ENCODE measurements at regions not wholly inside any gene's neighbourhood (a gene's known extent, or its start where the extent isn't known, plus 50 kb on each side); places are given as distances from the start of the nearest gene placed in this dataset.

DNA sequence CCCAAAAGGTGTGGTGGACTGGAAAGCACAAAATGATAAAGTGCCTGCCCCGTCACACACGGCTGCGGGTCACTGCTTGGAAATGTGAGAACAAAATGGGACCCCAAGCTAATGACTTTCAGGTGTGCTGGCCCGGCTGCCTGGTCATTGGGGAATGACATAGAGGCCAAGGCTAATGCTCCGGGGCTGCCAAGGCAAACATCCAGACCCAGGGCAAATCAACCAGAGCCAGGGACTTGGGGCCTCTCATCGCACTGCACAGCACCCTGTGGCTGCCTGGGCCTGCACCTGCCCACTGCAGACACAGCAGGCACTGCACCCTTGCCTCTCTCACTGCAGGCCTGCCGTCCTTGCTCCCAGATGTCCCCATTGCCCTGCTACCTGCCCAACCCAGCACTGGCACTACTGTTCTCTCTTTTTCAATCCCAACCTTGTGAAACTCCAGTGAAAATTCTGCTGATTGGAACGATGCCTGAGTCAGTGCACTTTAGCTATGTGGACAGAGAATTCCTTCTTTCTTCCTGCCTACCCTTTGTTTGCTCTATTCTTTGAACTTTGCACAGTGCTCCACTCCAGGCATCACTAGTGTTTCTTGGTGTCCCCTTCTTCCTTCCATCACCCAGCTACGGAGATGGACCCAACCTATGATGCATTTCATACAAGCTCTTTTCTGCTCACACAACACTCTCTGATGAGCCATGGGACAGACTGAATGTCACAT, 849.5 kb downstream of the MAFB start:
- Histone ChIP-seq H3K9me3 (ENCODE audit: control insufficient read depth in 2 of 2, low read length in 2 of 2) (no peaks in the 10 kb centered on the region), H3K27ac (ENCODE audit: insufficient read depth, low read length, poor library complexity, severe bottlenecking) (no peak overlapping the region), H3K4me1 (ENCODE audit: control insufficient read depth, insufficient read depth, low read length, poor library complexity, severe bottlenecking) (no peaks in the 10 kb centered on the region), H3K27me3 (ENCODE audit: control insufficient read depth, insufficient read depth, low read length) (no peaks in the 10 kb centered on the region), H3K36me3 (ENCODE audit: control insufficient read depth, insufficient read depth, low read length) (no peaks in the 10 kb centered on the region), H3K4me3 (ENCODE audit: low read depth, low read length) (no peak overlapping the region)
- no peak overlapping the region for H3K4me3 Mint-ChIP-seq
- peaks cover 0 to 4% (median 0%) of the 10 kb centered on the region in 7 donors for H3K9me3 Mint-ChIP-seq
- no peak overlapping the region for H3K27ac Mint-ChIP-seq
- ATAC-seq (ENCODE audit: low read depth in 2 of 2), result no peak
- no peaks in the 10 kb centered on the region for H3K36me3 Mint-ChIP-seq
- H3K27me3 Mint-ChIP-seq, result peaks cover under 1% of the 10 kb centered on the region
- no peaks in the 10 kb centered on the region for H3K4me1 Mint-ChIP-seq
- no peak for DNase-seq

DNA sequence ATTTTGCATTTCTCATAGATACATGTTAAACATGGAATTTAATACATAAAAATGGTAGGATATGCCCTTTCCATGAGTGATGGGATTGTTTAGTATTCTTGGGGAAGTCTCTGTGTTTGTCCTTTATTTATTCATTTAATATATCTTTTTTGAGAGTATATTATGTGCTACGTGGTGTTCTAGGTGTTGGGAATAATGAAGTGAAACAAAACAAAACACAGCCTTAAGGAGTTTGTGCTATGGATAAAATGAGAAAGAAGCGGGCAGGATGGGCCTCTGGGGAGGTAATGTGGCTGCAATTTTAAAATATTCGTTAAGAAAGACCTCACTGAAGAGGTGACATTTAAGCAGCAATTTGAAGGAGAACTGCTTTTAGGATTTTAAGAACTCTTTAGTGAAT, 851.5 kb downstream of the MAFB start:
- Histone ChIP-seq H3K4me3 (ENCODE audit: low read depth, low read length) (no peak overlapping the region), H3K9me3 (ENCODE audit: control insufficient read depth in 2 of 2, low read length in 2 of 2) (no peaks in the 10 kb centered on the region), H3K27me3 (ENCODE audit: control insufficient read depth, insufficient read depth, low read length) (no peaks in the 10 kb centered on the region), H3K27ac (ENCODE audit: insufficient read depth, low read length, poor library complexity, severe bottlenecking) (no peak overlapping the region), H3K4me1 (ENCODE audit: control insufficient read depth, insufficient read depth, low read length, poor library complexity, severe bottlenecking) (no peaks in the 10 kb centered on the region), H3K36me3 (ENCODE audit: control insufficient read depth, insufficient read depth, low read length) (no peaks in the 10 kb centered on the region)
- DNase-seq (no peak), ATAC-seq (ENCODE audit: low read depth in 2 of 2) (no peak)
- peaks cover 0 to 4% (median 0%) of the 10 kb centered on the region in 7 donors for H3K9me3 Mint-ChIP-seq
- no peak overlapping the region for H3K27ac Mint-ChIP-seq
- H3K27me3 Mint-ChIP-seq, result peaks cover 6% of the 10 kb centered on the region
- no peaks in the 10 kb centered on the region for H3K36me3 Mint-ChIP-seq
- no peak overlapping the region for H3K4me3 Mint-ChIP-seq
- no peaks in the 10 kb centered on the region for H3K4me1 Mint-ChIP-seq

DNA sequence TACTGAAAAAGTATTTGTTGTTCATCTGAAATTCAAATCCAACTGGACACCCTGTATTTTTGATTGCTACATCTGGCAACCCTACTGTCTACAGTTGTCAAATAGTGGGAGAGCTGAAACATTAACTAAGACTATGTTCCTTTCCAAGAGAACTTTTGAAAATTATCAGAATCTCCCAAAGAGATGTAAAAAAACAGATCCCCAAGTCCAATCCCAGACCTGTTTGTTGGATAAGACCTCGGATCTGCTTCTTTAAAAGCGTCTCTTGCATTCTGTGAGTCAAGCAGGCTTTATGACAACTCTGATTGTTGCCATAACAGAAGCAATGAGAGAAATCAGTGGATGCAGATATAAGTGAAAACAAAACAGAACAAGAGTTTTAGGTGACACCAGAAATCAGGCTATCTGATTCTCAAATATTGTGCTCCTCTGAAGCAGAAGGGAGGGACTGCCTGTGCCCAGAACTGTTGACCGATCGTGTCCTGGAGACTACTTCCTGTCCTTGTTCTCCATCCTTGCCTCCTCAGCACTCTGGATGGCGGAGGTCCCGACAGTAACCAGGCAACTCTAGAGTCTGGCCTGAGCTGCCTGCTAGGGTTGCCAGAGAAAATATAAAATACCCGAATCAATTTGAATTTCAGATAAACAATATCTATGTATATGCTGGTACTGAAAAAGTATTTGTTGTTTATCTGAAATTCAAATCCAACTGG, 853.8 kb downstream of the MAFB start:
- DNase-seq (no peak), ATAC-seq (ENCODE audit: low read depth in 2 of 2) (no peak)
- no peaks in the 10 kb centered on the region for H3K27me3 ChIP-seq (ENCODE audit: control insufficient read depth, insufficient read depth, low read length)
- H3K27me3 Mint-ChIP-seq, result peaks cover 6% of the 10 kb centered on the region
- no peaks in the 10 kb centered on the region for H3K4me1 ChIP-seq (ENCODE audit: control insufficient read depth, insufficient read depth, low read length, poor library complexity, severe bottlenecking)
- no peaks in the 10 kb centered on the region for H3K4me1 Mint-ChIP-seq
- H3K9me3 Mint-ChIP-seq, result peaks cover 0 to 4% (median 0%) of the 10 kb centered on the region in 7 donors
- no peaks in the 10 kb centered on the region for H3K9me3 ChIP-seq (ENCODE audit: control insufficient read depth in 2 of 2, low read length in 2 of 2)
- H3K36me3 ChIP-seq (ENCODE audit: control insufficient read depth, insufficient read depth, low read length), result no peaks in the 10 kb centered on the region
- H3K27ac ChIP-seq (ENCODE audit: insufficient read depth, low read length, poor library complexity, severe bottlenecking), result no peak overlapping the region
- no peak overlapping the region for H3K27ac Mint-ChIP-seq
- H3K4me3 Mint-ChIP-seq, result no peak overlapping the region
- no peak overlapping the region for H3K4me3 ChIP-seq (ENCODE audit: low read depth, low read length)
- no peaks in the 10 kb centered on the region for H3K36me3 Mint-ChIP-seq

DNA sequence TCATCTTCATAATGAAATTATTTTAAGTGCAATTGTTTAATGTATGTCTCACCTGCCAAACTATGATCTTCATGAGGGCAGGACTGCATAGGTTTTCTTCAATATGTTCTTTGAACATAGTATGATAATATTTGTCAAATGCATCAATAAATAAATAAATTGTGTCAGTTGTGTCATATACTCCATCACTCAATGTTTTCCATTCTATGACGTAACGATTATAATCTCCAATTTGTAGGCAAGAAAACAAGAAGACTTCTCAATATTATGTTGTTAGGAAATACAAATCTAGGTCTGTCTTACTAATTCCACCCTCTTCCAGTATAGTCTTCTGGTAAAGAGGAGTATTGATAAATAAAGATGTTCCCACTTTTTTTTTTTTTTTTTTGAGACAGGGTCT, 858.1 kb downstream of the MAFB start:
- Mint-ChIP-seq H3K4me3 (no peak overlapping the region), H3K36me3 (no peaks in the 10 kb centered on the region), H3K27me3 (peaks cover 6% of the 10 kb centered on the region), H3K9me3 (peaks cover 0 to 3% (median 0%) of the 10 kb centered on the region in 7 donors), H3K27ac (no peak overlapping the region), H3K4me1 (no peaks in the 10 kb centered on the region)
- no peaks in the 10 kb centered on the region for H3K36me3 ChIP-seq (ENCODE audit: control insufficient read depth, insufficient read depth, low read length)
- no peaks in the 10 kb centered on the region for H3K4me1 ChIP-seq (ENCODE audit: control insufficient read depth, insufficient read depth, low read length, poor library complexity, severe bottlenecking)
- no peak for ATAC-seq (ENCODE audit: low read depth in 2 of 2)
- H3K27me3 ChIP-seq (ENCODE audit: control insufficient read depth, insufficient read depth, low read length), result no peaks in the 10 kb centered on the region
- no peaks in the 10 kb centered on the region for H3K9me3 ChIP-seq (ENCODE audit: control insufficient read depth in 2 of 2, low read length in 2 of 2)
- no peak overlapping the region for H3K27ac ChIP-seq (ENCODE audit: insufficient read depth, low read length, poor library complexity, severe bottlenecking)
- no peak for DNase-seq
- H3K4me3 ChIP-seq (ENCODE audit: low read depth, low read length), result no peak overlapping the region

DNA sequence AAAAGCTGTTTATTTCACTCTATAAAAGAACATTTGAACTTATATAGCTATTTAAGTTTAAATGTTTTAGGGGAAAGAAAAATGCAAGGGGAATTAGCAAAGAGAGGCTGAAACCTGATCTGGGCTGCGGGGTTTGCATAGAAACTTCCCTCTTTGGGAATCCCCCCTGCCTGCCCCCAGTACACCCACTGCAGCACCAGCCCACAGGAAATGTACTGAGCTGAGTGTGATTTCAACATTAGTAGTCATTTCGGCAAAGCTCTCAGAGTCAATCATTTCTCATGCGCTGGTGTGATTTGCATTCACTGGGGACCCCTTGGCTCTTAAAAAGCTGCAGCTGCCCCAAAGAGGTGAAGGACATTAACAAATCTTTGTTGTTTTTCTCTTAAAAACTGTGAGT, 859.4 kb downstream of the MAFB start:
- Histone ChIP-seq H3K9me3 (ENCODE audit: control insufficient read depth in 2 of 2, low read length in 2 of 2) (no peaks in the 10 kb centered on the region), H3K4me3 (ENCODE audit: low read depth, low read length) (no peak overlapping the region), H3K4me1 (ENCODE audit: control insufficient read depth, insufficient read depth, low read length, poor library complexity, severe bottlenecking) (no peaks in the 10 kb centered on the region), H3K27ac (ENCODE audit: insufficient read depth, low read length, poor library complexity, severe bottlenecking) (no peak overlapping the region), H3K36me3 (ENCODE audit: control insufficient read depth, insufficient read depth, low read length) (no peaks in the 10 kb centered on the region), H3K27me3 (ENCODE audit: control insufficient read depth, insufficient read depth, low read length) (no peaks in the 10 kb centered on the region)
- Mint-ChIP-seq H3K27me3 (peaks cover 6% of the 10 kb centered on the region), H3K4me1 (no peaks in the 10 kb centered on the region), H3K36me3 (no peaks in the 10 kb centered on the region), H3K27ac (no peak overlapping the region), H3K4me3 (no peak overlapping the region), H3K9me3 (peaks cover 0 to 3% (median 0%) of the 10 kb centered on the region in 7 donors)
- no peak for DNase-seq
- no peak for ATAC-seq (ENCODE audit: low read depth in 2 of 2)

DNA sequence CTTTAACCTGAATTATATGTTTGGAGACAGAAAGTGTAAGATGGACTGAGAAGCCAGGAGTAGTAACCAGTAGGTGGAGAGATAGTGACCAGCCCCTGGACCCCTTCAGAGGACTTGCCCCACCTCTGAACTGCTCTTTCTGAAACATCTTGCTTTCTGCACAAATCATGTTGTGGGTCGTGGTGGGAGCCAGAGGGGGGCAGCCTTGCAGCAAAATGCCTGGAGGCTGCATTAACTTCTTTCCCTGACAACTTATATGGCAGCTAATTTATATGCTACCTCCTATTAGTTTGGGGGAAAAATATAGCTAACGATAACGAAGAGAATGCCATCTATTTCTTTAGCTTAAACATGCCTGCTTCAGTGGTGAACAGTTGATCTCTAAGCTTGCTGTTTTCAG, 859.8 kb downstream of the MAFB start:
- Mint-ChIP-seq H3K9me3 (peaks cover 0 to 3% (median 0%) of the 10 kb centered on the region in 7 donors), H3K27me3 (peaks cover 3% of the 10 kb centered on the region), H3K27ac (no peak overlapping the region), H3K4me1 (no peaks in the 10 kb centered on the region), H3K36me3 (no peaks in the 10 kb centered on the region), H3K4me3 (no peak overlapping the region)
- H3K4me1 ChIP-seq (ENCODE audit: control insufficient read depth, insufficient read depth, low read length, poor library complexity, severe bottlenecking), result no peaks in the 10 kb centered on the region
- ATAC-seq (ENCODE audit: low read depth in 2 of 2) (no peak), DNase-seq (no peak)
- H3K27me3 ChIP-seq (ENCODE audit: control insufficient read depth, insufficient read depth, low read length), result no peaks in the 10 kb centered on the region
- no peak overlapping the region for H3K4me3 ChIP-seq (ENCODE audit: low read depth, low read length)
- H3K9me3 ChIP-seq (ENCODE audit: control insufficient read depth in 2 of 2, low read length in 2 of 2), result no peaks in the 10 kb centered on the region
- H3K36me3 ChIP-seq (ENCODE audit: control insufficient read depth, insufficient read depth, low read length), result no peaks in the 10 kb centered on the region
- no peak overlapping the region for H3K27ac ChIP-seq (ENCODE audit: insufficient read depth, low read length, poor library complexity, severe bottlenecking)

DNA sequence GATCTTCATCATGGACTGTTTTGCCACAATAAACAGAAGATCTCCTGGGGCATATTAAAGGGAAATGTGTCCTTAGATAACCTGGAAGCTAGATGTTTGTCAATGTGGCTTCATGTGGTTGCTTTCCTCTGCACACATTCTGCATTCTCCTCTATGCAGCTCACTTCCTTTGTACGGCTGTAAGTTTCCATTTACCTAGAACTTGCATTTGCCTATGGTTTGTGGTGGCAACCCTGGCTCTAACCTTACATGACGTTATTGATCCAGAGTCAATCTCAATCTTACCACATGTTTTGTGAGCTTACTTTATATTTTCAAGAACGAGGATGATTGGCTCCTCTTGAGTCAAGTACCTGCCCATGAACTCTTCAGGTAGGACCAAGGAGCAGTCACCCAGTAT, 863.1 kb downstream of the MAFB start:
- H3K4me1 ChIP-seq (ENCODE audit: control insufficient read depth, insufficient read depth, low read length, poor library complexity, severe bottlenecking), result no peaks in the 10 kb centered on the region
- no peak overlapping the region for H3K27ac ChIP-seq (ENCODE audit: insufficient read depth, low read length, poor library complexity, severe bottlenecking)
- Mint-ChIP-seq H3K27ac (no peak overlapping the region), H3K4me1 (no peaks in the 10 kb centered on the region), H3K4me3 (no peak overlapping the region), H3K36me3 (no peaks in the 10 kb centered on the region), H3K27me3 (no peaks in the 10 kb centered on the region), H3K9me3 (peaks cover 0 to 3% (median 0%) of the 10 kb centered on the region in 7 donors)
- H3K27me3 ChIP-seq (ENCODE audit: control insufficient read depth, insufficient read depth, low read length), result no peaks in the 10 kb centered on the region
- DNase-seq (no peak), ATAC-seq (ENCODE audit: low read depth in 2 of 2) (no peak)
- H3K9me3 ChIP-seq (ENCODE audit: control insufficient read depth in 2 of 2, low read length in 2 of 2), result no peaks in the 10 kb centered on the region
- H3K36me3 ChIP-seq (ENCODE audit: control insufficient read depth, insufficient read depth, low read length), result no peaks in the 10 kb centered on the region
- H3K4me3 ChIP-seq (ENCODE audit: low read depth, low read length), result no peak overlapping the region

DNA sequence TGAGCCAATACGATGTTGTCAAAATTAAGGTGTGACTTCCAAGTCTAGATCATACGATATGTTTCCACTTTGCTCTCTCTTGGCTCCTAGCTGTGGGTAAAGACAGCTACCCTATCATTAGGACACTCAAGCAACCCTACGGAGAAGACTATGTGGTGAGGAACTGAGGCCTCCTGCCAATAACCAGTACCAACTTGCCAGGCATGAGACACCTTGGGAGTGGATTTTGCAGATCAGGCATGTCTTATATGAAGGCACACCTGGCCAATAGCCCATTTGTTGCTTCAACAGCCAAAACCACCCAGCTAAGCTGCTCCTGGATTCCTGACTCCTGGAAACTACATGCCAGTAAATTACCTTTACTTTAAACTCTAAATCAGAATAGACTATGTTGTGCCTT, 863.4 kb downstream of the DHX35 start:
- peaks cover 0 to 3% (median 0%) of the 10 kb centered on the region in 7 donors for H3K9me3 Mint-ChIP-seq
- no peaks in the 10 kb centered on the region for H3K4me1 ChIP-seq (ENCODE audit: control insufficient read depth, insufficient read depth, low read length, poor library complexity, severe bottlenecking)
- H3K27ac ChIP-seq (ENCODE audit: insufficient read depth, low read length, poor library complexity, severe bottlenecking), result no peak overlapping the region
- no peak overlapping the region for H3K4me3 ChIP-seq (ENCODE audit: low read depth, low read length)
- no peaks in the 10 kb centered on the region for H3K27me3 Mint-ChIP-seq
- H3K4me3 Mint-ChIP-seq, result no peak overlapping the region
- ATAC-seq (ENCODE audit: low read depth in 2 of 2) (no peak), DNase-seq (no peak)
- no peaks in the 10 kb centered on the region for H3K36me3 ChIP-seq (ENCODE audit: control insufficient read depth, insufficient read depth, low read length)
- no peak overlapping the region for H3K27ac Mint-ChIP-seq
- H3K36me3 Mint-ChIP-seq, result no peaks in the 10 kb centered on the region
- no peaks in the 10 kb centered on the region for H3K4me1 Mint-ChIP-seq
- no peaks in the 10 kb centered on the region for H3K9me3 ChIP-seq (ENCODE audit: control insufficient read depth in 2 of 2, low read length in 2 of 2)
- no peaks in the 10 kb centered on the region for H3K27me3 ChIP-seq (ENCODE audit: control insufficient read depth, insufficient read depth, low read length)

All from CD4-positive, CD25-positive, alpha-beta regulatory T cell (primary cell).